ENCODE measurements at regions not wholly inside any gene's neighbourhood (a gene's known extent, or its start where the extent isn't known, plus 50 kb on each side); places are given as distances from the start of the nearest gene placed in this dataset.
"Not testable (repeated sequence)": the region's sequence is repeated elsewhere in the genome, so short reads cannot be mapped to it uniquely, and the experiment has no call there.

GRCh38 chr21:25280061-25280460 is 327.2 kb downstream of the MRPL39 start:
- no peak for DNase-seq (ENCODE audit: low read depth in 4 of 4, low spot score in 3 of 4)

GRCh38 chr21:25273959-25274358 is 333.3 kb downstream of the MRPL39 start:
- DNase-seq (ENCODE audit: low read depth in 4 of 4, low spot score in 3 of 4) = no peak

- DNase-seq (ENCODE audit: low read depth in 4 of 4, low spot score in 3 of 4) = no peak
Measured at GRCh38 chr21:25254491-25255174, 352.6 kb downstream of the MRPL39 start.

- no peak for DNase-seq (ENCODE audit: low read depth in 4 of 4, low spot score in 3 of 4)
Measured at GRCh38 chr21:25246546-25246945, 360.7 kb downstream of the MRPL39 start.

- no peak for DNase-seq (ENCODE audit: low read depth in 4 of 4, low spot score in 3 of 4)
Measured at GRCh38 chr21:25244735-25245134, 362.5 kb downstream of the MRPL39 start.

GRCh38 chr21:25243808-25244207 is 363.5 kb downstream of the MRPL39 start:
- DNase-seq (ENCODE audit: low read depth in 4 of 4, low spot score in 3 of 4) = no peak

- no peak for DNase-seq (ENCODE audit: low read depth in 4 of 4, low spot score in 3 of 4)
Measured at GRCh38 chr21:25240974-25241373, 366.3 kb downstream of the MRPL39 start.

- no peak for DNase-seq (ENCODE audit: low read depth in 4 of 4, low spot score in 3 of 4)
Measured at GRCh38 chr21:25234857-25235801, 372.2 kb downstream of the MRPL39 start.

GRCh38 chr21:25220954-25221353 is 386.3 kb downstream of the MRPL39 start:
- DNase-seq (ENCODE audit: low read depth in 4 of 4, low spot score in 3 of 4) = no peak

GRCh38 chr21:25220169-25220568 is 387.1 kb downstream of the MRPL39 start:
- no peak for DNase-seq (ENCODE audit: low read depth in 4 of 4, low spot score in 3 of 4)

GRCh38 chr21:25215698-25216384 is 391.4 kb downstream of the MRPL39 start:
- DNase-seq (ENCODE audit: low read depth in 4 of 4, low spot score in 3 of 4) = no peak

GRCh38 chr21:25214676-25215075 is 392.6 kb downstream of the MRPL39 start:
- DNase-seq (ENCODE audit: low read depth in 4 of 4, low spot score in 3 of 4) = no peak

- DNase-seq (ENCODE audit: low read depth in 4 of 4, low spot score in 3 of 4) = no peak
Measured at GRCh38 chr21:25199944-25200343, 407.3 kb downstream of the MRPL39 start.

GRCh38 chr21:25191141-25191540 is 416.1 kb downstream of the MRPL39 start:
- DNase-seq (ENCODE audit: low read depth in 4 of 4, low spot score in 3 of 4) = no peak

GRCh38 chr21:25189497-25189896 is 417.8 kb downstream of the MRPL39 start:
- no peak for DNase-seq (ENCODE audit: low read depth in 4 of 4, low spot score in 3 of 4)

- DNase-seq (ENCODE audit: low read depth in 4 of 4, low spot score in 3 of 4) = no peak
Measured at GRCh38 chr21:25188677-25189079, 418.6 kb downstream of the MRPL39 start.

- no peak for DNase-seq (ENCODE audit: low read depth in 4 of 4, low spot score in 3 of 4)
Measured at GRCh38 chr21:25186273-25186672, 421.0 kb downstream of the MRPL39 start.

- DNase-seq (ENCODE audit: low read depth in 4 of 4, low spot score in 3 of 4) = no peak
Measured at GRCh38 chr21:25183577-25183976, 423.7 kb downstream of the MRPL39 start.

- not testable (repeated sequence) for DNase-seq (ENCODE audit: low read depth in 4 of 4, low spot score in 3 of 4)
Measured at GRCh38 chr21:25181690-25182089, 425.6 kb downstream of the MRPL39 start.

GRCh38 chr21:25179116-25179515 is 428.2 kb downstream of the MRPL39 start:
- DNase-seq (ENCODE audit: low read depth in 4 of 4, low spot score in 3 of 4) = no peak
